Stimulated activated CD4-positive, alpha-beta T cell treated with anti-CD3 and anti-CD28 coated beads, Interleukin-12 subunit alpha, Interleukin-12 subunit beta, amount 100 ng/mL, for 4 hours (primary cell): ENCODE measurements at regions not wholly inside any gene's neighbourhood (a gene's known extent, or its start where the extent isn't known, plus 50 kb on each side); places are given as distances from the start of the nearest gene placed in this dataset.

ENCODE experiments used
- DNase-seq: peaks from one replicate; pipeline ENCODE4 v3.0.0-alpha.2; 2020

- DNase-seq: no peak
Observed at GRCh38 chr18:78622907-78623541, 356.6 kb upstream of the SALL3 start.

GRCh38 chr18:78624646-78625279 is 354.9 kb upstream of the SALL3 start:
- DNase-seq: no peak

GRCh38 chr18:78625847-78626246 is 353.8 kb upstream of the SALL3 start:
- no peak for DNase-seq

GRCh38 chr18:78627551-78628346 is 351.9 kb upstream of the SALL3 start:
- DNase-seq: no peak

GRCh38 chr18:78629426-78629825 is 350.2 kb upstream of the SALL3 start:
- no peak for DNase-seq

- DNase-seq: no peak
Observed at GRCh38 chr18:78630356-78630755, 349.3 kb upstream of the SALL3 start.

- DNase-seq: no peak
Observed at GRCh38 chr18:78630981-78631510, 348.6 kb upstream of the SALL3 start.

GRCh38 chr18:78632111-78632541 is 347.5 kb upstream of the SALL3 start:
- DNase-seq: no peak

- no peak for DNase-seq
Observed at GRCh38 chr18:78634061-78634696, 345.4 kb upstream of the SALL3 start.

- no peak for DNase-seq
Observed at GRCh38 chr18:78635093-78635800, 344.4 kb upstream of the SALL3 start.

- no peak for DNase-seq
Observed at GRCh38 chr18:78636260-78636659, 343.4 kb upstream of the SALL3 start.

- DNase-seq: no peak
Observed at GRCh38 chr18:78637442-78638402, 341.9 kb upstream of the SALL3 start.

GRCh38 chr18:78639006-78639950 is 340.3 kb upstream of the SALL3 start:
- DNase-seq: no peak

- no peak for DNase-seq
Observed at GRCh38 chr18:78640246-78640995, 339.2 kb upstream of the SALL3 start.

GRCh38 chr18:78641689-78642231 is 337.9 kb upstream of the SALL3 start:
- no peak for DNase-seq

- DNase-seq: no peak
Observed at GRCh38 chr18:78642296-78642951, 337.2 kb upstream of the SALL3 start.

- no peak for DNase-seq
Observed at GRCh38 chr18:78643004-78643403, 336.6 kb upstream of the SALL3 start.

- no peak for DNase-seq
Observed at GRCh38 chr18:78643981-78644380, 335.6 kb upstream of the SALL3 start.

- DNase-seq: no peak
Observed at GRCh38 chr18:78645216-78645615, 334.4 kb upstream of the SALL3 start.
